ENCODE measurements at regions not wholly inside any gene's neighbourhood (a gene's known extent, or its start where the extent isn't known, plus 50 kb on each side); places are given as distances from the start of the nearest gene placed in this dataset.

DNA sequence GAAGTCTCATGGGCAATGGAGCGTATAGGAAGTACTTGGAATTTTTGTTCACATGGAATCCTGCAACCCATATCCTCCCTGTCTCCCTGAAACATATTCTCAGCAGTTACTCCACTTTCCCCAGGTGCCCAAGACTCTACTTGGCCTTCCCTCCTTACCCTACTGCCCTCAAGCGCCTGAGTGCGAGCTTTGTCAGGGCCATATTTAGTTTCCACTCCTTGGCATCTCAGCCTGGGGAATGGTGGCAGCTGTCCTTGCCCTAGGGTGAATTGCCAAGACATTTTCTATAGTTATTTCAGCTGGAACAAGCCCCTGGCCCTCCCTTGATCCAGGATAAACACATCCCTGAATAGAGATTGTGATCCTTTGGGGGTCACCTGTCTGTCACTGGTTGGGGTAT is 569.3 kb upstream of the LRFN5 start:
- Histone ChIP-seq H3K9me3 (no peaks in the 10 kb centered on the region), H3K9me2 (no peaks in the 10 kb centered on the region), H3K27me3 (ENCODE audit: insufficient read depth) (no peaks in the 10 kb centered on the region), H3K9ac (no peak overlapping the region), H3K4me1 (ENCODE audit: control insufficient read depth in 1 of 2, insufficient read depth in 2 of 2, low read depth in 1 of 2, low read length in 1 of 2) (no peaks in the 10 kb centered on the region), H3K27ac (ENCODE audit: low read depth in 2 of 2, low read length in 1 of 2) (no peak overlapping the region), H3K4me3 (ENCODE audit: low read depth in 2 of 2, low read length in 1 of 2) (no peak overlapping the region), H3K79me2 (ENCODE audit: insufficient read depth) (no peaks in the 10 kb centered on the region), H3F3A (replicated peaks; ENCODE audit: insufficient read depth) (no peaks in the 10 kb centered on the region), H3K4me2 (no peak overlapping the region), H2AFZ (ENCODE audit: low read depth) (no peak overlapping the region), H3K36me3 (replicated peaks in 1 of 2; ENCODE audit: control insufficient read depth in 1 of 2, insufficient read depth in 2 of 2, low read length in 1 of 2) (no peaks in the 10 kb centered on the region), H4K20me1 (ENCODE audit: insufficient read depth) (no peaks in the 10 kb centered on the region)
- TF ChIP-seq RAD21 (IDR thresholded peaks at IDR 0.05; ENCODE audit: low read length) (no peak), ZBTB33 (IDR thresholded peaks at IDR 0.05; ENCODE audit: borderline replicate concordance, low read depth) (no peak), ELF1 (IDR thresholded peaks at IDR 0.05) (no peak), GATA2 (CRISPR knock-in tag; IDR thresholded peaks at IDR 0.05) (no peak), MEF2A (IDR thresholded peaks at IDR 0.05; ENCODE audit: borderline replicate concordance, low read depth) (no peak), PBX3 (IDR thresholded peaks at IDR 0.05) (no peak), FOXM1 (IDR thresholded peaks at IDR 0.05; ENCODE audit: low read depth) (no peak), SMC3 (IDR thresholded peaks at IDR 0.05; ENCODE audit: low read depth, low read length) (no peak), YY1 (IDR thresholded peaks at IDR 0.05; ENCODE audit: low read depth) (no peak), NFIC (IDR thresholded peaks at IDR 0.05; ENCODE audit: borderline replicate concordance) (no peak), RXRA (IDR thresholded peaks at IDR 0.05; ENCODE audit: borderline replicate concordance, low read depth) (no peak), FOXJ3 (CRISPR knock-in tag; IDR thresholded peaks at IDR 0.05) (no peak), FOSL2 (IDR thresholded peaks at IDR 0.05; ENCODE audit: borderline replicate concordance, low read depth) (no peak), NRF1 (IDR thresholded peaks at IDR 0.05; ENCODE audit: low read depth, low read length) (no peak)
- TF ChIP-seq, protein P1, sequence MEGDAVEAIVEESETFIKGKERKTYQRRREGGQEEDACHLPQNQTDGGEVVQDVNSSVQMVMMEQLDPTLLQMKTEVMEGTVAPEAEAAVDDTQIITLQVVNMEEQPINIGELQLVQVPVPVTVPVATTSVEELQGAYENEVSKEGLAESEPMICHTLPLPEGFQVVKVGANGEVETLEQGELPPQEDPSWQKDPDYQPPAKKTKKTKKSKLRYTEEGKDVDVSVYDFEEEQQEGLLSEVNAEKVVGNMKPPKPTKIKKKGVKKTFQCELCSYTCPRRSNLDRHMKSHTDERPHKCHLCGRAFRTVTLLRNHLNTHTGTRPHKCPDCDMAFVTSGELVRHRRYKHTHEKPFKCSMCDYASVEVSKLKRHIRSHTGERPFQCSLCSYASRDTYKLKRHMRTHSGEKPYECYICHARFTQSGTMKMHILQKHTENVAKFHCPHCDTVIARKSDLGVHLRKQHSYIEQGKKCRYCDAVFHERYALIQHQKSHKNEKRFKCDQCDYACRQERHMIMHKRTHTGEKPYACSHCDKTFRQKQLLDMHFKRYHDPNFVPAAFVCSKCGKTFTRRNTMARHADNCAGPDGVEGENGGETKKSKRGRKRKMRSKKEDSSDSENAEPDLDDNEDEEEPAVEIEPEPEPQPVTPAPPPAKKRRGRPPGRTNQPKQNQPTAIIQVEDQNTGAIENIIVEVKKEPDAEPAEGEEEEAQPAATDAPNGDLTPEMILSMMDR (IDR thresholded peaks at IDR 0.05): no peak
- no peak for DNase-seq
- 75% methylated on average over 2 of the region's 3 CpGs for WGBS (ENCODE audit: low lambda C conversion rate)
- ChIA-PET POLR2A (no interaction called here), CTCF (no interaction called here)

DNA sequence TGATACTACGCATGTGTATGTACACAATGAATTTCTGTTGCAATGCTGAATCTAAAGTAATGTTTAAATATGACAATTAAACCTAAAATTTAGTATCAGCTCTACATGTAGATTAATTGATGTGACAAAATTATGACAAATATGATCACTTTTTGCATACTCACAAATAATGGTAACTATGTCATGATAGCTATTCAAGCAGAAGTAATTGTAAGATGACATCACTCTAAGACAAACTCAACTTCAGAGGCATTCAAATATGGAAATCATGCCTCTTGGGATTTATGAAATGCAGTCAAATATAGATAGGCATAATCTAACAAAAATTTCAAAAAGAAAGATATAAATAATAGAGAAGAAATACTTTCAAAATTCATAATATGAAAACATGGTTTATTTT is 571.7 kb upstream of the LRFN5 start:
- Histone ChIP-seq H3K27me3 (ENCODE audit: insufficient read depth) (no peaks in the 10 kb centered on the region), H2AFZ (ENCODE audit: low read depth) (no peak overlapping the region), H3F3A (replicated peaks; ENCODE audit: insufficient read depth) (no peaks in the 10 kb centered on the region), H3K79me2 (ENCODE audit: insufficient read depth) (no peaks in the 10 kb centered on the region), H3K4me1 (ENCODE audit: control insufficient read depth in 1 of 2, insufficient read depth in 2 of 2, low read depth in 1 of 2, low read length in 1 of 2) (no peaks in the 10 kb centered on the region), H3K4me2 (no peak overlapping the region), H3K9ac (no peak overlapping the region), H3K9me2 (no peaks in the 10 kb centered on the region), H3K27ac (ENCODE audit: low read depth in 2 of 2, low read length in 1 of 2) (no peak overlapping the region), H3K9me3 (no peaks in the 10 kb centered on the region), H4K20me1 (ENCODE audit: insufficient read depth) (no peaks in the 10 kb centered on the region), H3K36me3 (replicated peaks in 1 of 2; ENCODE audit: control insufficient read depth in 1 of 2, insufficient read depth in 2 of 2, low read length in 1 of 2) (no peaks in the 10 kb centered on the region), H3K4me3 (ENCODE audit: low read depth in 2 of 2, low read length in 1 of 2) (no peak overlapping the region)
- no peak for DNase-seq
- ChIA-PET CTCF (no interaction called here), POLR2A (no interaction called here)
- WGBS (ENCODE audit: low lambda C conversion rate): 79% methylated on average over 1 of the region's 1 CpG
- TF ChIP-seq NRF1 (IDR thresholded peaks at IDR 0.05; ENCODE audit: low read depth, low read length) (no peak), NFIC (IDR thresholded peaks at IDR 0.05; ENCODE audit: borderline replicate concordance) (no peak), EZH2phosphoT487 (IDR thresholded peaks at IDR 0.05; ENCODE audit: borderline replicate concordance, low read depth) (no peak), EP300 (IDR thresholded peaks at IDR 0.05; ENCODE audit: borderline replicate concordance in 1 of 2, low read depth in 1 of 2, low read length in 1 of 2) (no peak), USF2 (IDR thresholded peaks at IDR 0.05; ENCODE audit: borderline replicate concordance, low read depth, low read length) (no peak), ZBTB33 (IDR thresholded peaks at IDR 0.05; ENCODE audit: borderline replicate concordance, low read depth) (no peak), FOXJ3 (CRISPR knock-in tag; IDR thresholded peaks at IDR 0.05) (no peak), RAD21 (IDR thresholded peaks at IDR 0.05; ENCODE audit: low read length) (no peak)
- TF ChIP-seq, protein P2, sequence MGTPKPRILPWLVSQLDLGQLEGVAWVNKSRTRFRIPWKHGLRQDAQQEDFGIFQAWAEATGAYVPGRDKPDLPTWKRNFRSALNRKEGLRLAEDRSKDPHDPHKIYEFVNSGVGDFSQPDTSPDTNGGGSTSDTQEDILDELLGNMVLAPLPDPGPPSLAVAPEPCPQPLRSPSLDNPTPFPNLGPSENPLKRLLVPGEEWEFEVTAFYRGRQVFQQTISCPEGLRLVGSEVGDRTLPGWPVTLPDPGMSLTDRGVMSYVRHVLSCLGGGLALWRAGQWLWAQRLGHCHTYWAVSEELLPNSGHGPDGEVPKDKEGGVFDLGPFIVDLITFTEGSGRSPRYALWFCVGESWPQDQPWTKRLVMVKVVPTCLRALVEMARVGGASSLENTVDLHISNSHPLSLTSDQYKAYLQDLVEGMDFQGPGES (IDR thresholded peaks at IDR 0.05; ENCODE audit: low read depth, low read length): no peak
